ENCODE measurements at regions not wholly inside any gene's neighbourhood (a gene's known extent, or its start where the extent isn't known, plus 50 kb on each side); places are given as distances from the start of the nearest gene placed in this dataset.
"Not testable (repeated sequence)": the region's sequence is repeated elsewhere in the genome, so short reads cannot be mapped to it uniquely, and the experiment has no call there.

DNA sequence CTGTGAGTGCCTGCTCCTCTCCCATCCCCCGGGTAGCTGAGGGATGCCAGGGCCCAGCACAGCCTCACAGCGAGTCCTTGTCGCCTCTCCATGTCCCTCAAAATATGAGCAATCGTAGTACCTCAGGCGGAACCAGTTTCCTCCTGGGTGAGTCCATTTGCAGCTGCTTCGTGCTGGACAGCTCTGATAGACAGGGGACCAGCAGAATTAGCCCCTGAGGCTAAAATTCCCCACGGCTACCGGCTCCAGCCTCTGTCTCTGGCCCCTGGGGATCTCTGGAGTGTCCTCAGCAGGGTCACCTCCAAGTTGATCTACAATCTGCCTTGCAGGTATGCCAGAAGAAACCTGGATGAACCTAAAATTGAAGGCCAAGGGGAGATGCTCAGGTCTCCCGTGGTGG is 115.8 kb upstream of the FBXL7 start:
- intact Hi-C loops (cut with micrococcal nuclease), result no loop called here

DNA sequence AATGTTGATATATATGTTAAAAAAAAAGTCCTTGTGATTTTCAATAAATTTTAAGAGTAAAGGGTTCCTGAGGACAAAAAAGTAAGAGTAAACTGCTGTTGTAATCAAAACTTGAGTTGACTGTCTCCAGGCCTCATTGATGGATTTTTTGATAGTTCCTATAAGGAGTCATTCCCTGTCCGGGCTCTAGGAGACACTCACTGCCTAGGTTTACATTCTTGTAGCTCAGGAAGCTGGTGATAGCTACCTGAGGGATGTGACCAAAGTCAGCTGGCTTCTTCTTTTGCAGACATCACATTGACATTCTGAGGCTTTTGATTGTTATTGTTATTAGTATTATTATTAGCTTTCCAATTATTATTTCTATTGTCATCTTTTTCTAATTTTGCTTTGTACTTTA is 116.5 kb upstream of the FBXL7 start:
- intact Hi-C loops (cut with micrococcal nuclease), result no loop called here

DNA sequence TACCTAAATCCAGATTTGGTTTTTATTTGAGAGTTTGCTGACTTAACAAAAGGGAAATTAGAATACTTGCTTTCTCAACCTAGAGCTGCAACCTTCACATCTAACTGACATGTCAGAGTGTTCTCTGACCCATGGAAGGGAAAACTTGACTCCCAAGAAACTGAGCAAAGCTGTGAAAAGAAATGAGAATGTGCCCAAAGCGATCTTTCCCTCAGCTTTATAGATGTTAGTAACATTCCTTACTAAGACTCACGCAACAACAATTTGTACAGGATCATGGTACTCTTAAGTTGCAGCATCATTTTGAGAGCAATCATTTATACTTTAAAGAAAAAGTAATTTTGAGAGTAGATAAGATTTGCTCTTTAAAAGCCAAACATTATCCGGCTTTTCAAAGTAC is 117.0 kb upstream of the FBXL7 start:
- intact Hi-C loops (cut with micrococcal nuclease), result no loop called here

DNA sequence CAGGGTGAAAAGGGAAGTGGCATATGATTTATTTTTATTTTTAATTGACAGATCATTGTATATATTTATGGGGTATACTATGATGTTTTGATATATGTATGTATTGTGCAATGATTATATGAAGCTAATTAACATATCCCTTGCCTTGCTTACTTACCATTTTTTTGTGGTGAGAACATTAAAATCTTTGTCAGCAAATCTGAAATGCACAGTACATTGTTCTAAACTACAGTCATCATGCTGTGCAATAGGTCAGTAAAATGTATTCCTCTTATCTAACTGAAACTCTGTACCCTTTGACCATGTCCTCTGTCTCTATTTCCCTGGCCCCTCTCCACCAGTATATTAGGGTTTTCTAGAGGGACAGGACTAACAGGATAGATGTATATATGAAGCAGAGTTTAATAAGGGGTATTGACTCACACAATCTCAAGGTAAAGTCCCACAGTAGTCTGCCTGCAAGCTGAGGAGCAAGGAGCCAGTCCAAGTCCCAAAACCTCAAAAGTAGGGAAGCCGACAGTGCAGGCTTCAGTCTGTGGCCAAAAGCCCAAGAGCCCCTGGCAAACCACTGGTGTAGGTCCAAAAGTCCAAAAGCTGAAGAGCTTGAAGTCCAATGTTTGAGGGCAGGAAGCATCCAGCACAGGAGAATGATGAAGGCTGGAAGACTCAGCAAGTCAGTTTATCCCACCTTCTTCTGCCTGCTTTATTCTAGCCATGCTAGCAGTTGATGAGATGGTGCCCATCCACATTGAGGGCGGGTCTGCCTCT is 122.2 kb upstream of the FBXL7 start:
- intact Hi-C loops (cut with micrococcal nuclease), result no loop called here

DNA sequence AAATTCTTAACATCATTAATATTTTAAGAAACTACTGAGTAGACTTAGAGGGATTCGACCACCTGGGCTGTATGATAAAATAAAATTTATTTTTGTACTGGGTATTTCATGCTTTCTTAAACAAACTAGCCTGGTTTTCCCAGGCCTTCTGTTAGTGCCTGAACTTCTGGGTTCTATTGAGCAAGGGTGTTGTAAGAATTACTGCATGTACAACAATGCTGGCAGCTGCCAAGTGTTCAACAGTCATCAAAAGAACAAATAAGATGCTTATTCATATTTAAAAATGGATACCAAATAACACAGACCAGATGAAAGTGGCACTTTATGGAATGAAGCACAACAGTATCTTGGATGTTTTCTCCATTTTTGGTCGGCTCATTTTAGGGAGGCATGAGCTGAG is 123.2 kb upstream of the FBXL7 start:
- intact Hi-C loops (cut with micrococcal nuclease), result no loop called here

DNA sequence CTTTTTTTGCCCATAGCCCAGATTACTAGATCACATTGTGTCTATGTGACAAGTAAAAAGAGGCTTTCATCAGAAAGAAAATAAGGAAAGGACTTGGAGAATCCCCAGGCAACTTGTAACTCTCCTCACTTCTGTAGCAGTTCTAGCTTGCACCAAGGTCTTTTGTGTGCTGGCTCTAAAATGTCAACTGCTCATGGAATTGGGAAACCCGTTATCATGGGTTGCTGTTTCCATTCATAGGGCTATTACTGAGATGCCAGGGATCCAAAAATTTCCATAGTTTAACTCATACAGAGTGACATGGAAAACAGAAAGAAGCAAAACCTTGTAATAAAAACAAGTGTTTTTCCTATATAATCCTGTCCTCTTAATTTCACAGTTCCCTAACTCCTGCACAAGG is 123.9 kb upstream of the FBXL7 start:
- intact Hi-C loops (cut with micrococcal nuclease), result no loop called here

DNA sequence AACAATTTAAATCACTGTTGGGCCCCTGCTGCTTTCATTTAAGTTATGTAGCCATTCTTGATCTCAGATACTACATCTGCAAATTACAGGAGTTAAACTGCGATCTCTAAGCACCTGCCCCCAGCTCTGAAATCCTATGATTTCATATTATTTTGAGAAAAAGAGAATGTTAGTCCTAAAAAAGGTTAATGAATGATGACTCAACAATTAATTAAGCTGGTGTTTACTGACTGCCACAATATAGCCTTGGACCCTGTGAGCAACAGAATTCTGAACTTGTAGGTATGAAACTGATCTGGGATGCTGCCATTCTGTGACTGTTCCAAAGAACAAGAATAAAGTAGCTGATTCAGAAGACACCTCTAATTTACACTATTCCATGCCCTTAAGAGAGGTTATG is 124.4 kb upstream of the FBXL7 start:
- intact Hi-C loops (cut with micrococcal nuclease), result no loop called here

DNA sequence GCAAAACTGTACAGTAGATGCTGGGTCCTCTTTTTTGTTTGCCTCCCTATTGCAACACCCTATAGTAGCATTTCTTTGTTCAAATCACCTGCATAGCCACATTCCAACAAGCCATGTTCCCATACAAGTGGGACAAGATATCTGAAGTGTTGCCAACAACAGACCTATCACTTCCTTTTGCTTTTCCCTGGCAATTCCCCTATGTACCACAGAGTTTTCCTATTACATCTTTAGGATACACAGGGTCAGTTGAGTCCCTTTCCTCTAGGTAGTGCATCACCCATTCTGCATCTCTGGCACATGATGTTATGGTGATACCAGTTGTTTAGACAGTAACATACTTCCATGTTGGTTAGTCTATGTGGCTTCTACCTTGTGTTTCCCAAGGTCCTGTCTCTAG is 125.1 kb upstream of the FBXL7 start:
- intact Hi-C loops (cut with micrococcal nuclease), result no loop called here

DNA sequence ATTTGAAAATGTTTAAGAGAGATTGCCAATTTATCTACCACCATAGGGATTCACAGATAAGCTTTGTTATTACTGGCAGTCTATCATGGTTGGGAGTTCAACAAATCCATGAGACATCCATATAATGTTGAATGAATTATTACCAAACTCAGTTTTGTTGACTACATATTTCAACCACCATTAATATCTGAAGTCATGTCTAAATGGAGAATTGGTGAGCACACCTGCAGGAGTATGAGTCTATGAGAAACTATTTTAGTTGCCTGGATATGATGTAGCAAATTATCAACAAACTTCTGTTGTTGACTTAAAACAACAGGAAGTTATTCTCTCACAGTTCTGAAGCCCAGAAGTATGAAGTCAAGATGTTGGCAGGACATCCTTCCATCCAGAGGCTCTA is 126.8 kb upstream of the FBXL7 start:
- intact Hi-C loops (cut with micrococcal nuclease), result no loop called here

DNA sequence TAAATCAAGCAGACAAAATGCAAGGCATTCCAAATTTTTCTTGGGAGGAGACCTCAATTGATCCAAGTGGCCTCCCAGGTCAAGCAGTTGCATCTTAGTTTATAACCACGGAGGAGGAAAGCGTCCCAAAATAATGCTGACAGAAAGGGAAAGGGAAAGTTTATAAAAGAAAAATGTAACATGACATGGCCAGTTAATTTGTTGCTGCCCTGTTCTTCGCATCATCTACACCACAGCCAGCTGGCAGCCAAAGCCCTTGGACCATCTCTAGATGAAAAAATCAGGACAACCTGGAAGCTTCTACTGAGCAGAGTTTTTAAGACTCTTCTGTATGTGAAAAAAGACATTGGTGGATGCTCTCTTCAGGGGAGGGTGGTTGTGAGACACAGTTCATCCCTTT is 128.8 kb upstream of the FBXL7 start:
- intact Hi-C loops (cut with micrococcal nuclease), result no loop called here

DNA sequence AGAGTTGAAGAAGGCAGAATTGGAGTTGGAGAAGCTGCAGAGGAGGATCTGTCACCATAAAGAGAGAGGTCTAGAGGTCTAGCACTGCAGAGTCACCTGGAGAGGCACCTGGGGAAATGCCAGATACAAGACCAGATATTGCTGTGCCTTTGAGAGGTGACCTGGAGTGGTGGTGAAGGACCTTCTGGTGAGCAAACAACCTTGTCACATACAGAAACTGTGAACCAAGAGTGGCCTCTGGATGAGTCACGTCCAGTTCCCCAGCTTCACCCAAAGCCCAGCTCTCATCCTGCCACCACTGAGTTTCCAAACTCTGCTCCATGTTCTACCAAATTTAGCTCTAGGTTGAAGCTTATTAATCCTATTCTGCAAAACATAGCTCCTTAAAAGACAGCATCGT is 131.1 kb upstream of the FBXL7 start:
- intact Hi-C loops (cut with micrococcal nuclease), result no loop called here

DNA sequence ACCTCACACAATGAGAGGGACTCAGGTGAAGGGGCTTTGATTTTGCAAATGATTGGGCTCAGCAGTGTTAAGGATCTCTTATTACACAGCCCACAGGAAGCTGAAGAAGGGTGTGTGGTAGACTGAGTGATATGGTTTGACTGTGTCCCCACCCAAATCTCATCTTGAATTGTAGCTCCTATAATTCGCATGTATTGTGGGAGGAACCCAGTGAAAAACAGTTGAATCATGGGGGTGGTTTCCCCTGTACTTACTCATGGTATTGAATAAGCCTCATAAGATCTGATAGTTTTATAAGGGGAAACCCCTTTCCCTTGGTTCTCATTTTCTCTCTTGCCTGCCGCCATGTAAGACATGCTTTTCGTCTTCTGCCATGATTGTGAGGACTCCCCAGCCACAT is 132.5 kb upstream of the FBXL7 start:
- intact Hi-C loops (cut with micrococcal nuclease), result no loop called here

DNA sequence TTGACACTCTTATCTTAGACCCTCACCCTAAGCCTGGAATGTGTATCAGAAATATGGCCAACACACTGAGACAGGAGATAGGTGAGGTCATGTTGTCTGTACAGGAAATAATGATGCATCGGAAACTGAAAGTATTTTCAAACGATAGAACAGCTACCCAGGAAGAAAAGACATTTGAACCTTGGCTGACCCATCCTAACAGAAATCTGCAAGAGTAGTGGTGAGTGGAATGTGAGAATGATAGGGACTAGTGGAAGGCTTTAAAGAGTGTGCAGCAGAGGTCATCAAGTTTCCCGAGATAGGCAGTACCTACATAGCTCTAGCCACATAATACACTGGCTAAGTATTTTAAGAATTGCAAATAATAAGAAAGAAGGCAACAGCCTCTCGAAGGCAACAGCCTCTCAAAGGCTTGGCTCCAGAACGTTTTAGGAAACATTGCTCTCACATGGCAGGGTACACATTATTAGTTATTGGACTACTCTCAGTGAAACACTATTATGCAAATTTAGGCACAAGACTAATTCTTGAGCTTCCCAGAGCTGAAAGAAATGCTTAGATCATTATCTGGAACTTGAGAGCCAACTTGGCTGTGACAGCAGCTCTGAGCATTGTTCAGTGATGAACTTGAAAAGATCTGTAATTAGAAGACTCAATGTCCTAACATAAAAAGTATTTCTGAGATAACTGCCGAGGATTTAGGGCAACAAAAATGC is 133.1 kb upstream of the FBXL7 start:
- intact Hi-C loops (cut with micrococcal nuclease), result no loop called here

DNA sequence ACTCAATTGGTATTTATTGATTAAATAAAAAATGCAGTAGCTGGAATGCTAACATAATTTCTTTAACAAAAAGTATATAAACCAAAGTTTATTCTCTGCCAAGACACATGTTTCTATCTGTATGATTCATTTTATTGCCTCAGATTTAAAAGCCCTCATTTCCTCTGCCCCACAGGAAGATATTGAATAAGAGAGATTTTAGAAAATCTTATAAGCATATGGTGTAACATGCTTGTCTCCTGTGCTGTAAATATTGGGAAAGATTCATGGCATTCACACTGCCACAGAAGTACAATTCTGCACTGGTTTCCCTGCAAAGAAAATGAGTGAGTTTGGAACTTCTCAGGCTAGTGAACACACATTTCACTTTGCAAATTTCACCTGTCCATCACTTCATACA is 134.9 kb upstream of the FBXL7 start:
- intact Hi-C loops (cut with micrococcal nuclease), result no loop called here

DNA sequence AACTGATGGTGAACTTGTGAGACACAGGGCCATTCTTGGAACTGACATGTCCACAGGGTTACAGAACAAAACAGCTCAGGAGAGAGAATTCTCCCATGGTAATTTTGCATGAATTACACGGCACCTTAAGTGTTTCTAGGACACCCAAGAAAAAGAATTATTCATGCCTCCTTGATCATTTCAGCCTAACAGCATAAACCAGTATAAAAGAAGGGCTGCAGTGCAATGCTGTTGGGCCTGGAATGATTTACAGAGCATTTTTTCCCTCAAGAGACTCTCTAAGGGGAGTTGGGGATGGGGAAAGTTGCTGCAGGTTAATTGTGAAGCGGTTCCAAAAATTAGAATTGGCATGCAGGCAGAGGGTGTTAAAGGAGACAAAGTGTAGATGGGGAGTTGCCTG is 136.4 kb upstream of the FBXL7 start:
- intact Hi-C loops (cut with micrococcal nuclease), result no loop called here

DNA sequence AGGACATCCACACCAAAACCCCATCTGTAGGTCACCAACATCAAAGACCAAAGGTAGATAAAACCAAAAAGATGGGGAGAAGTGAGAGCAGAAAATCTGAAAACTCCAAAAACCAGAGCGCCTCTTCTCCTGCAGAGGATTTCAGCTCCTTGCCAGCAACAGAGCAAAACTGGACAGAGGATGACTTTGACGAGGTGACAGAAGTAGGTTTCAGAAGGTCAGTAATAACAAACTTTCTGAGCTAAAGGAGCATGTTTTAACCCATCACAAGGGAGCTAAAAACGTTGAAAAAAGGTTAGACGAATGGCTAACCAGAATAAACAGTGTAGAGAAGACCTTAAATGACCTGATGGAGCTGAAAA is 142.9 kb upstream of the FBXL7 start:
- intact Hi-C loops (cut with micrococcal nuclease), result not testable (repeated sequence)

DNA sequence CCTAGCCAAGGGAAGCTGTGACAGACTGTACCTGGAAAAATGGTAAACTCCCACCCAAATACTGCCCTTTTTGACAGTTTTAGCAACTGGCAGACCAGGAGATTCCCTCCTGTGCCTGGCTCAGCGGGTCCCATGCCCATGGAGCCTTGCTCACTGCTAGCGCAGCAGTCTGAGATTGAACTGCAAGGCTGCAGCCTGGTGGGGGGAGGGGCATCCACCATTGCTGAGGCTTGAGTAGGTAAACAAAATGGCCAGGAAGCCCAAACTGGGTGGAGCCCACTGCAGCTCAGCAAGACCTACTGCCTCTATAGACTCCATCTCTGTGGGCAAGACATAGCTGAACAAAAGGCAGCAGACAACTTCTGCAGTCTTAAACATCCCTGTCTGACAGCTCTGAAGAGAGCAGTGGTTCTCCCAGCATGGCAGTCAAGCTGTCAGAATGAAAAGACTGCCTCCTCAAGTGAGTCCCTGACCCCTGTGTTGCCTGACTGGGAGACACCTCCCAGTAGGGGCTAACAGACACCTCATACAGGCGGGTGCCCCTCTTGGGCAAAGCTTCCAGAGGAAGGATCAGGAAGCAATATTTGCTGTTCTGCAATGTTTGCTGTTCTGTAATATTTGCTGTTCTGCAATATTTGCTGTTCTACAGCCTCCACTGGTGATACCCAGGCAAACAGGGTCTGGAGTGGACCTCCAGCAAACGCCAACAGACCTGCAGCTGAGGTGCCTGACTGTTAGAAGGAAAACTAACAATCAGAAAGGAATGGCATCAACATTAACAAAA is 143.5 kb upstream of the FBXL7 start:
- intact Hi-C loops (cut with micrococcal nuclease), result not testable (repeated sequence)

DNA sequence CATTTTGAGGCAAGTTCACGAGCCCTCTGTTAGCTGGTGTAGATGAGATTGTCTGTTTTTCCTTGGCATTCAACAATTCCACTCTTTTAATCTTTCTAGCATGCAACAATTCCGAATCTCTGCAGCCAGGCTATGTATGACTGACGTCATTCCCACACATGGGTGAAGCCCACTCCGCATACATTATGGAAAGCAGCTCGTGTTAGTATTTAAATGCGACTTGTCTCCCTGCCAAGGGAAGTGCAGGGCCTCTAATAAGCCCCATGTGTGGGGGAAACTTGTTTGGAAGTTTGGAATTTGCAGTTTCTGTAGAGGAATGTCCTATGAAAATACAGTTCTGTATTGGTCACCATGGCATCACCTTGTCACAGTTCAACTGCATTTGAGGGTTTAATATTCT is 146.0 kb upstream of the FBXL7 start:
- intact Hi-C loops (cut with micrococcal nuclease), result no loop called here

DNA sequence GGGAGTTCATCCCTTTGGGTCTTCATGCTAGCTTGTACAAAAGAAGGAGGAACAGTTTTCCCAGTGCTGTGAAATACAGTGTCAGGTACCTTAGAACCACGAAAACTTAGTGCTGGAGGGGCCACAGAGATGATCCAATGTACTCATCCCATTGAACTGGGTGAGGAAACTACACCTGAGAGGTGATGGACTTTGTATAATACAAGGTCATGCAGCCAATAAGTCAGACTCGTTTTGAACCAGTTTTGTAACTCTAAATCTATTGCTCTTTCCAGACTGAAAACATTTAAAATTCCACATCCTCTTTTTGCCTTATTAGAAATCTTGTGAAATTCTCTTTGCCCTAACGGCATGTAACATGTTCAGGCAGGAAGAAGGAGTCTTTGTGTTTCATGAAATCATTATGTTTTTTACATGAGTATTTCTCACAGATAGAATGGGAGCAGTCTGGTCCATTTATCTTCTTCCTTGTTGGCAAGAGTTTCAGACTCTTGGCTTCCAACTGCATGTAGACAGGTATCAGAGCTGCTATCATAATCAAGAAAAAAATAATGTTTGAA is 146.8 kb upstream of the FBXL7 start:
- intact Hi-C loops (cut with micrococcal nuclease), result no loop called here

DNA sequence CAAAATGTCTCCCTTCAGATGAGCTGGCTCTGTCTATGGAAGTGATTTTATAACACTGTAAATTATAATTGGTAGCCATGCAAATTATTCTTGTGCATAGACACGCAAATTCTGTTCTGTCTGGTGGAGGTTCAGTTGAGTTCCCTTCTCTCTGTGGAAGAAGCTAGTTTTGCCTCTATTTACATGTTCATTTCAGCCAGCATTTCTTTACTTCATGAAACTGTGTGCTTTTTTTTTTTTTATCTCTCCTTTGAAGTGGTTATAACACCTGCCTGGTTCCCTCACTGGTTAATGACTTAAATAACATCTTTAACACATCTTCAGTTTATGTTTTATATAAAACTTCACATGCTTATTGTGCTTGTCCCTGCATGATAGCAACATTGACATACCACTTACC is 149.4 kb upstream of the FBXL7 start:
- intact Hi-C loops (cut with micrococcal nuclease), result no loop called here

DNA sequence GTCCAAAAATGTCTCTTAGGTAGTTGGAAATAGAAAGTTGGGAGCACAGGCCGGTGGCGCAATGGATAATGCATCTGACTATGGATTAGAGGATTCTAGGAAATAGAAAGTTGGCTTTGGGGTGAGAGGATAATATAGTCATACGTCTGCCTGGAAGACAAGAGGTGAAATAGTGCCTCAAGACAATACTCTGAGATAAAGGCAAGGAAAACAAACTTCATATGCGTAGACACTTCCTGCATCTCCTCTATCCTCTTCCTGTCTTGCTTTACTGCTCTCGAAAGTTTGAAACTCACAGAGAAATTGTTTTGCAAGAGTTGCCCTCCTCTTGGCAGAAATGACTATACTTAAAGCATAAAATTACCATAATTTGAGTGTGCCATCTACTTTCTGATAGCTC is 153.2 kb upstream of the FBXL7 start:
- intact Hi-C loops (cut with micrococcal nuclease), result no loop called here

DNA sequence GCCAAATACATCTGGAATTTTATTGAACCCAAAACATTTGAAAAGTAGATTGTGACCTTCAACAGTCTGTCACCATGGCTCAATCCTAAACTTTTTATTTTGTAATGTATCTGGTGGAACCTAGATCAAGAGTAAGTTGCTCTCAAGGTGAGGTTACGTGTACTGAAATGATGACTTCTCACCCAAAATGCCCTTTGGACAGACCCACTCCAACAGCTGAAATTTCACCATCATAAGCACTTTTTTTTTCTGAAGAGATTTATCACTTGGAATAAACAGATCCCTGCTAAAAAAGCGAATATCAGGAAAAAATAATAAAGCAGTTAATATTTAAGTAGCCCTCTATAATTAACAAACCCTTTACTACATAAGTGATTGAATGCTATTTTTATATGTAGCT is 155.0 kb upstream of the FBXL7 start:
- intact Hi-C loops (cut with micrococcal nuclease), result no loop called here

All from T-helper 1 cell treated with Interleukin-12 subunit alpha and Interleukin-12 subunit beta and Interleukin-4 antibody, amounts not matched to agents 30 ng/mL and 1 ng/mL, for 36 hours (primary cell).